Bronchial epithelial cell (primary cell): ENCODE measurements at regions not wholly inside any gene's neighbourhood (a gene's known extent, or its start where the extent isn't known, plus 50 kb on each side); places are given as distances from the start of the nearest gene placed in this dataset.
"Not testable (repeated sequence)": the region's sequence is repeated elsewhere in the genome, so short reads cannot be mapped to it uniquely, and the experiment has no call there.

ENCODE experiments used
- DNase-seq: peaks from one replicate; pipeline ENCODE4 v3.0.0-alpha.2; 2010; ENCODE audit warnings: low read depth
- FAIRE-seq: peaks from 2 replicates; lab custom pipeline; 2011; peaks lifted over from hg19 to GRCh38; lab: Jason Lieb, UNC
- H3K27me3 ChIP-seq: 2 replicates; pipeline ENCODE4 v1.5.1; 2011; ENCODE audit warnings: low read length; ENCODE audit not compliant: control insufficient read depth, insufficient read depth
- H3K36me3 ChIP-seq: 2 replicates; pipeline ENCODE4 v1.5.1; 2011; ENCODE audit warnings: low read length; ENCODE audit not compliant: control insufficient read depth, insufficient read depth
- H3K4me3 ChIP-seq: 2 replicates; pipeline ENCODE4 v1.5.1; 2011; ENCODE audit warnings: mild to moderate bottlenecking, low read depth, low read length, control low read depth
- TF ChIP-seq, protein P1 (sequence below): IDR thresholded peaks from 2 replicates; pipeline ENCODE4 v1.5.1; 2011; ENCODE audit warnings: mild to moderate bottlenecking, moderate library complexity, low read length, control low read depth, inconsistent platforms; ENCODE audit not compliant: insufficient read depth, severe bottlenecking

DNA sequence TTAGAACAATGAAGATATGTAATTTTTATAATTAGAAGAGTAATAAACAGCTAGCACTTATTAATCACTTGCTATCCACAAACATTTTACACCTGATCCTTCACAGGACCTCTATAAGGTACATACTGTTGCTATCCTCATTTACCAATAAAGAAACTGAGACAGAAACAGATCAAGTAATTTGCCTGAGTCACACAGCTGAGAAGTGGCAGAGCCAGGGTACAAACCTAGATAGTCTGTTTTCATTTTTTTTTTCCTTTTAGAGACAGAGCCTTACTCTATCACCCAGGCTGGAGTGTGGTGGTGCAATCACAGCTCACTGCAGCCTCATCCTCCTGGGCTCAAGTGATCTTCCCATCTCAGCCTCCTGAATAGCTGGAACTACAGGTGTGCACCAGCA is 71.8 kb upstream of the PTH start:
- Histone ChIP-seq H3K4me3 (no peak overlapping the region), H3K27me3 (no peaks in the 10 kb centered on the region), H3K36me3 (no peaks in the 10 kb centered on the region)
- TF ChIP-seq, protein P1, sequence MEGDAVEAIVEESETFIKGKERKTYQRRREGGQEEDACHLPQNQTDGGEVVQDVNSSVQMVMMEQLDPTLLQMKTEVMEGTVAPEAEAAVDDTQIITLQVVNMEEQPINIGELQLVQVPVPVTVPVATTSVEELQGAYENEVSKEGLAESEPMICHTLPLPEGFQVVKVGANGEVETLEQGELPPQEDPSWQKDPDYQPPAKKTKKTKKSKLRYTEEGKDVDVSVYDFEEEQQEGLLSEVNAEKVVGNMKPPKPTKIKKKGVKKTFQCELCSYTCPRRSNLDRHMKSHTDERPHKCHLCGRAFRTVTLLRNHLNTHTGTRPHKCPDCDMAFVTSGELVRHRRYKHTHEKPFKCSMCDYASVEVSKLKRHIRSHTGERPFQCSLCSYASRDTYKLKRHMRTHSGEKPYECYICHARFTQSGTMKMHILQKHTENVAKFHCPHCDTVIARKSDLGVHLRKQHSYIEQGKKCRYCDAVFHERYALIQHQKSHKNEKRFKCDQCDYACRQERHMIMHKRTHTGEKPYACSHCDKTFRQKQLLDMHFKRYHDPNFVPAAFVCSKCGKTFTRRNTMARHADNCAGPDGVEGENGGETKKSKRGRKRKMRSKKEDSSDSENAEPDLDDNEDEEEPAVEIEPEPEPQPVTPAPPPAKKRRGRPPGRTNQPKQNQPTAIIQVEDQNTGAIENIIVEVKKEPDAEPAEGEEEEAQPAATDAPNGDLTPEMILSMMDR = no peak
- FAIRE-seq (no peak), DNase-seq (no peak)

DNA sequence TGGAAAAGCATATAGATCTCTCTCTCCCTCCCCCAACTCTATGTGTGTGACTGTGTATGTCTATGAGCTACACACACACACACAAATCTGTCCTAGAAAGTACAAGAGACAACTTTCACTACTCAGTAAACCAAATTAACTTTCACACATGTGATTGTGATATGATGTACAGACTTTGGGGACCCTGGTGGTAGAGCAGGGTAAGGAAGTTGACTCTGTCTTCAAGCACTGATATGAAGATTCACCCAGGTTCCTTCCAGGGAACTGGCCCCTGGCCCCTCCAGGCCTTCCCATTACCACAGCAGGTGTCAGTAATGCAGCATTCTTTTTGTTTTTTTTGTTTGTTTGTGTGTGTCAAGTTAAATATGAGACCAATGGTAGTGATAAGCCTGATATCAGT is 66.1 kb upstream of the PTH start:
- no peaks in the 10 kb centered on the region for H3K36me3 ChIP-seq
- no peak overlapping the region for H3K4me3 ChIP-seq
- H3K27me3 ChIP-seq = no peaks in the 10 kb centered on the region
- TF ChIP-seq, protein P1 = no peak
- FAIRE-seq (no peak), DNase-seq (no peak)

DNA sequence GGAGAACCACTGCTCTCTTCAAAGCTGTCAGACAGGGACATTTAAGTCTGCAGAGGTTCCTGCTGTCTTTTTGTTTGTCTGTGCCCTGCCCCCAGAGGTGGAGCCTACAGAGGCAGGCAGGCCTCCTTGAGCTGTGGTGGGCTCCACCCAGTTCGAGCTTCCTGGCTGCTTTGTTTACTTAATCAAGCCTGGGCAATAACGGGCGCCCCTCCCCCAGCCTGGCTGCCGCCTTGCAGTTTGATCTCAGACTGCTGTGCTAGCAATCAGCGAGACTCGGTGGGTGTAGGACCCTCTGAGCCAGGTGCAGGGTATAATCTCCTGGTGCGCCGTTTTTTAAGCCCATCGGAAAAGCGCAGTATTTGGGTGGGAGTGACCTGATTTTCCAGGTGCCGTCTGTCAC is 64.5 kb upstream of the PTH start:
- DNase-seq, H3K4me3 ChIP-seq, H3K27me3 ChIP-seq, H3K36me3 ChIP-seq, FAIRE-seq: not testable (repeated sequence)

DNA sequence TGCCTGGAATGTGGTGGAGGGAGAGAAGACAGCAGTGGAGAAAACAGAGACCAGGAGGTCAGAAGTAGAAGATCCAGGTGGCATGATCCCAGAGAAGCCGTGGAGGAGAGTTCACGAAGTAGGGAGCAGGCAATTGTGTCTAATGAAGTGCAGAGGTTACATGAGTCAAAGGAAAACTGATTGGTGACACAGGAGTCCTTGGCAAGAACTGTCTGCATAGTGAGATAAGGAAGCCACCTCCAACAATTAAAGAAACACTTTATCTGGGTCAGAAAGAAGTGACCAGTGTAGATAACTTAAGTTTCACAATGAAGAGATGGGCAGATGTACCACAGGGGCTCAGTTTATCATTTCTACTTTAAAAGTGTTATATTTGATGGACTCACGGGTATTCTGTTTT is 57.0 kb upstream of the PTH start:
- DNase-seq (no peak), FAIRE-seq (peak; percentile 13)
- TF ChIP-seq, protein P1 = no peak

DNA sequence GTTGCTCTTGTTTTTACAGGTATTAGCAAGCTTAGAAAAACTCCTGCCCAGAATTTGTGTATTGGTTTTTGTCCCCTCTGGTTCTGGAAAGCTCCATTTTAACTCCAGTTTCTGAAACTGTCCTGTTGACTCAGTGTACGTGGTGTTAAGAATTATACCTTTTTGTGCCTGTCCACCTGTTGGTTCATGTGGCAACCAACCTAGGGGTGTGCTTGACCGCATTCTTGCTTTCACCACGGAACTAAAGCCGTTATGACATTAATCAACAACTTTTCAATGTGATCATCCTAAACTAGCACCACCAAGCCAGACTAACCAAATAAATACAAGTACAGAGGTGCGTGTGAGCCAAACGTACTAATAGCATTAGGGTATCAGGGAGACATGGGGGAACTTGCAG is 56.0 kb upstream of the PTH start:
- TF ChIP-seq, protein P1 = no peak
- FAIRE-seq = no peak

More for the DNA sequence above, 57.0 kb upstream of the PTH start:
- no peak overlapping the region for H3K4me3 ChIP-seq
- H3K27me3 ChIP-seq = no peaks in the 10 kb centered on the region
- H3K36me3 ChIP-seq = no peaks in the 10 kb centered on the region

DNA sequence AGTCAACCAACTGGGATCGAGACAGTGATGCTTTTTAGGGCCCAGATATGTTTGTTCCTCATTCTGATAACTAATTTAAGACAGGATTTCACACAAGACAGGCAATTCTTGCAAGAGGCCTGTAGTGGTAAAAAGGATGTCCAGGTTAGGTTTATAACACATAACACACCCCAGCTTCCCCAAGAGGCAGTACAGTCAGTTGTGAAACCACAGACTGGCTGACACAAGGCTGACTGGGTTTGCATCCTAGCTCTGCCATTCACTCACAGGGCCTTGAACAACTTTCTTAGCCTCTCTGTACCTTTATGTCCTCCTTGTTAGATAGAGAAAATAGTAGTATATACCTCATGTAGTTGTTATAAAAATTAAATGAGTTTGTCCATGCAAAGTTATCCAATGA is 55.0 kb upstream of the PTH start:
- FAIRE-seq = no peak

More for the DNA sequence above, 56.0 kb upstream of the PTH start:
- Histone ChIP-seq H3K4me3 (no peak overlapping the region), H3K27me3 (no peaks in the 10 kb centered on the region), H3K36me3 (no peaks in the 10 kb centered on the region)
- DNase-seq = no peak

DNA sequence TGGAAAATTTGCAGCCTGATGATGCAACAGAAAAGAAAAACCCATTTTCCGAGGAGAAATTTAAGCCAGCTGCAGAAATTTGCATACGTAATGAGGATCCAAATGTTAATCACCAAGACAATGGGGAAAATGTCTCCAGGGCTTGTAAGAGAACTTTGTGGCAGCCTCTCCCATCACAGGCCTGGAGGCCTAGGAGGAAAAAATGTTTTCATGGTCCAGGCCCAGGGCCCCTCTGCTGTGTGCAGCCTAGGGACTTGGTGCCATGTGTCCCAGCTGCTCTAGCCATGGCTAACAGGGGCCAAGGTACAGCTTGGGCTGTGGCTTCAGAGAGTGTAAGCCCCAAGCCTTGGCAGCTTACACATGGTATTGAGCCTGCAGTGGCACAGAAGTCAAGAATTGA is 50.3 kb upstream of the PTH start:
- not testable (repeated sequence) for H3K27me3 ChIP-seq, FAIRE-seq, H3K36me3 ChIP-seq, H3K4me3 ChIP-seq, DNase-seq

More for the DNA sequence above, 55.0 kb upstream of the PTH start:
- Histone ChIP-seq H3K27me3 (no peaks in the 10 kb centered on the region), H3K36me3 (no peaks in the 10 kb centered on the region), H3K4me3 (no peak overlapping the region)
- TF ChIP-seq, protein P1 = no peak
- no peak for DNase-seq
